PC-9 (cell line): ENCODE measurements at regions not wholly inside any gene's neighbourhood (a gene's known extent, or its start where the extent isn't known, plus 50 kb on each side); places are given as distances from the start of the nearest gene placed in this dataset.

ENCODE experiments used
- EZH2 ChIP-seq: fragments of 200-600 bp; sonication (generic); IDR thresholded peaks from 2 replicates; pipeline ENCODE4 v1.8.0; 2017; ENCODE audit warnings: antibody characterized with exemption, low read depth
- TF ChIP-seq, protein P1 (sequence below): fragments of 200-600 bp; sonication (generic); conservative IDR thresholded peaks from 2 replicates; pipeline ENCODE4 v1.6.1; 2017; ENCODE audit warnings: mixed run types, antibody characterized with exemption, mild to moderate bottlenecking, moderate library complexity

DNA sequence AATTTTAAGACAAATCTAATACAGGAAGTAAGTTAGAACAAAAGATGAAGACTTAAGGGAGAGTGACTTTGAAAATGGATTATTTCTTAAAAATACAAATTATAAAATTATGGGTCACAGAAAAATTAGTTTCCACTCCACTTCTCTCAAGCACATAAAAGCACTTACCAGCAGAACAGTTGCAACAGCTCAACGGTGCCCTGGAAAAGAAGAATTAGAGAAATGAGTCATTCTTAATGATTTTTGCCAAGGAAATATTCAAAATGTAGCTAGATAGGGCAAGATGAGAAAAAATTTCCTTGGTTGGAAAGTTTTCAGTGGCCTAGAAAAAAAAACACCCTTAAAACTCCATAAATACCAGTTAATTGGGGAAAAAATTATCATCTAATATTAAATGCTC is 2185.6 kb upstream of the CELF4 start:
- TF ChIP-seq, protein P1, sequence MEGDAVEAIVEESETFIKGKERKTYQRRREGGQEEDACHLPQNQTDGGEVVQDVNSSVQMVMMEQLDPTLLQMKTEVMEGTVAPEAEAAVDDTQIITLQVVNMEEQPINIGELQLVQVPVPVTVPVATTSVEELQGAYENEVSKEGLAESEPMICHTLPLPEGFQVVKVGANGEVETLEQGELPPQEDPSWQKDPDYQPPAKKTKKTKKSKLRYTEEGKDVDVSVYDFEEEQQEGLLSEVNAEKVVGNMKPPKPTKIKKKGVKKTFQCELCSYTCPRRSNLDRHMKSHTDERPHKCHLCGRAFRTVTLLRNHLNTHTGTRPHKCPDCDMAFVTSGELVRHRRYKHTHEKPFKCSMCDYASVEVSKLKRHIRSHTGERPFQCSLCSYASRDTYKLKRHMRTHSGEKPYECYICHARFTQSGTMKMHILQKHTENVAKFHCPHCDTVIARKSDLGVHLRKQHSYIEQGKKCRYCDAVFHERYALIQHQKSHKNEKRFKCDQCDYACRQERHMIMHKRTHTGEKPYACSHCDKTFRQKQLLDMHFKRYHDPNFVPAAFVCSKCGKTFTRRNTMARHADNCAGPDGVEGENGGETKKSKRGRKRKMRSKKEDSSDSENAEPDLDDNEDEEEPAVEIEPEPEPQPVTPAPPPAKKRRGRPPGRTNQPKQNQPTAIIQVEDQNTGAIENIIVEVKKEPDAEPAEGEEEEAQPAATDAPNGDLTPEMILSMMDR, result no peak
- no peak for TF ChIP-seq EZH2
